Keratinocyte (primary cell): ENCODE measurements at regions not wholly inside any gene's neighbourhood (a gene's known extent, or its start where the extent isn't known, plus 50 kb on each side); places are given as distances from the start of the nearest gene placed in this dataset.

ENCODE experiments used
- DNase-seq: peaks from one replicate; pipeline ENCODE4 v3.0.0-alpha.2; 2011; ENCODE audit warnings: low read depth, missing footprints, low spot score
- FAIRE-seq: peaks from 2 replicates; lab custom pipeline; 2011; peaks lifted over from hg19 to GRCh38; lab: Jason Lieb, UNC
- H2AFZ ChIP-seq: 2 replicates; pipeline ENCODE4 v1.6.0; 2012; ENCODE audit warnings: low read length, control low read depth, inconsistent platforms; ENCODE audit not compliant: control insufficient read depth
- H3K27ac ChIP-seq: 2 replicates; pipeline ENCODE4 v1.5.1; 2011; ENCODE audit warnings: low read length; ENCODE audit not compliant: control insufficient read depth, insufficient read depth
- H3K27me3 ChIP-seq: 3 replicates; pipeline ENCODE4 v1.6.0; 2011; ENCODE audit warnings: low read length; ENCODE audit not compliant: control insufficient read depth, insufficient read depth; ENCODE audit errors: extremely low read depth
- H3K36me3 ChIP-seq, 2 experiments: 2 replicates in 1 of 2; 3 replicates in 1 of 2; pipeline ENCODE4 v1.5.1; 2011; ENCODE audit warnings: low read length in 2 of 2, mild to moderate bottlenecking in 1 of 2; ENCODE audit not compliant: control insufficient read depth in 2 of 2, insufficient read depth in 2 of 2; ENCODE audit errors: extremely low read depth in 1 of 2
- H3K4me1 ChIP-seq: 3 replicates; pipeline ENCODE4 v1.5.1; 2011; ENCODE audit warnings: low read length; ENCODE audit not compliant: control insufficient read depth, insufficient read depth; ENCODE audit errors: extremely low read depth
- H3K4me2 ChIP-seq: 3 replicates; pipeline ENCODE4 v1.6.0; 2011; ENCODE audit warnings: low read depth, low read length; ENCODE audit not compliant: control insufficient read depth, insufficient read depth; ENCODE audit errors: extremely low read depth
- H3K4me3 ChIP-seq, 3 experiments: fragments of 200-600 bp in 1 of 3; sonication (generic) in 1 of 3; 2 replicates in 2 of 3; 3 replicates in 1 of 3; pipeline ENCODE4 v1.5.1; 2011 to 2016; ENCODE audit warnings: low read length in 3 of 3, mild to moderate bottlenecking in 3 of 3, control low read depth in 2 of 3, inconsistent platforms in 1 of 3, low read depth in 1 of 3, mixed read lengths in 1 of 3, mixed run types in 1 of 3, moderate library complexity in 1 of 3; ENCODE audit not compliant: control insufficient read depth in 2 of 3, insufficient read depth in 2 of 3; ENCODE audit errors: extremely low read depth in 1 of 3
- H3K79me2 ChIP-seq: 2 replicates; pipeline ENCODE4 v1.6.0; 2012; ENCODE audit warnings: low read length; ENCODE audit not compliant: control insufficient read depth, insufficient read depth
- H3K9ac ChIP-seq: 3 replicates; pipeline ENCODE4 v1.6.0; 2011; ENCODE audit warnings: low read length; ENCODE audit not compliant: control insufficient read depth, insufficient read depth; ENCODE audit errors: extremely low read depth
- H3K9me1 ChIP-seq: 3 replicates; pipeline ENCODE4 v1.6.0; 2011; ENCODE audit warnings: low read length; ENCODE audit not compliant: control insufficient read depth, insufficient read depth; ENCODE audit errors: extremely low read depth
- H3K9me3 ChIP-seq: 2 replicates; pipeline ENCODE4 v1.5.1; 2012; ENCODE audit warnings: low read depth, low read length; ENCODE audit not compliant: control insufficient read depth
- H4K20me1 ChIP-seq: 3 replicates; pipeline ENCODE4 v1.6.0; 2011; ENCODE audit warnings: low read length; ENCODE audit not compliant: control insufficient read depth, insufficient read depth; ENCODE audit errors: extremely low read depth
- EZH2 ChIP-seq: IDR thresholded peaks from one replicate; pipeline ENCODE4 v1.6.1; 2012; ENCODE audit warnings: inconsistent platforms, mild to moderate bottlenecking, low read length, moderate library complexity
- dilution Hi-C: fragments of 300-500 bp; cut with MboI; formaldehyde crosslinking; loops from one replicate; pipeline ENCODE4 v1.7.0; 2020; ENCODE audit warnings: low sequenced_read_pairs; ENCODE audit not compliant: extremely low pct_ligation_motif_present
- TF ChIP-seq, protein P1 (sequence below), 3 experiments: IDR thresholded peaks in 1 of 3; conservative IDR thresholded peaks in 1 of 3; optimal IDR thresholded peaks in 1 of 3; 2 replicates in 2 of 3; 3 replicates in 1 of 3; pipeline versions ENCODE3 to v1.5.1; 2011; ENCODE audit warnings: low read length in 3 of 3, mild to moderate bottlenecking in 3 of 3, moderate library complexity in 2 of 3, control low read depth in 1 of 3, inconsistent platforms in 1 of 3; ENCODE audit not compliant: insufficient read depth in 2 of 3; ENCODE audit errors: extremely low read depth in 1 of 3

DNA sequence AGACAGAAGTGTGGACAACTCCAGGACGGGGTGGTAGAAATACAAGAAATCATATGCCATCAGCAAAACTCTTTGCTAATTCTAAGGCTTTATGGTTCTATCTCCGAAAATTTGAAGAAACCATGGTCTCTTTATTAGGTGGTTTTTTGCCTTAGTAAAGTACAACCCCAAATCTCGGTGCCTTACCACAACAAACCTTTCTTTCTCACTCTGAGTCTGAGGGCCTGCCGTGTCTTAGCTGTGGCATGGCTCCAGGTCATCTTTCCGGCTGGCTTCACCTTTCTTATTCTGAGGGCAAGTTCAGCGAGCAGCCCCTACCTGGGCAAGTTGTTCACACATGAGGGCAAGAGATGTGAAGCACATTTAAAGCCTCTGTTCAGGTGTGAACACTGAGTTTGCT, 280.6 kb downstream of the TTLL7 start:
- H3K9me3 ChIP-seq = no peaks in the 10 kb centered on the region
- H4K20me1 ChIP-seq = no peaks in the 10 kb centered on the region
- H3K9me1 ChIP-seq = no peaks in the 10 kb centered on the region
- H3K4me2 ChIP-seq = no peak overlapping the region
- H2AFZ ChIP-seq = no peak overlapping the region
- dilution Hi-C loops = no loop called here
- FAIRE-seq (no peak), DNase-seq (no peak)
- no peak for TF ChIP-seq EZH2
- TF ChIP-seq, protein P1, sequence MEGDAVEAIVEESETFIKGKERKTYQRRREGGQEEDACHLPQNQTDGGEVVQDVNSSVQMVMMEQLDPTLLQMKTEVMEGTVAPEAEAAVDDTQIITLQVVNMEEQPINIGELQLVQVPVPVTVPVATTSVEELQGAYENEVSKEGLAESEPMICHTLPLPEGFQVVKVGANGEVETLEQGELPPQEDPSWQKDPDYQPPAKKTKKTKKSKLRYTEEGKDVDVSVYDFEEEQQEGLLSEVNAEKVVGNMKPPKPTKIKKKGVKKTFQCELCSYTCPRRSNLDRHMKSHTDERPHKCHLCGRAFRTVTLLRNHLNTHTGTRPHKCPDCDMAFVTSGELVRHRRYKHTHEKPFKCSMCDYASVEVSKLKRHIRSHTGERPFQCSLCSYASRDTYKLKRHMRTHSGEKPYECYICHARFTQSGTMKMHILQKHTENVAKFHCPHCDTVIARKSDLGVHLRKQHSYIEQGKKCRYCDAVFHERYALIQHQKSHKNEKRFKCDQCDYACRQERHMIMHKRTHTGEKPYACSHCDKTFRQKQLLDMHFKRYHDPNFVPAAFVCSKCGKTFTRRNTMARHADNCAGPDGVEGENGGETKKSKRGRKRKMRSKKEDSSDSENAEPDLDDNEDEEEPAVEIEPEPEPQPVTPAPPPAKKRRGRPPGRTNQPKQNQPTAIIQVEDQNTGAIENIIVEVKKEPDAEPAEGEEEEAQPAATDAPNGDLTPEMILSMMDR (optimal IDR thresholded peaks at IDR 0.05 in 1 of 3, IDR thresholded peaks at IDR 0.05 in 1 of 3, conservative IDR thresholded peaks at IDR 0.05 in 1 of 3; ENCODE audit: extremely low read depth in 1 of 3, insufficient read depth in 2 of 3, low read length in 3 of 3) = no peak
- no peak overlapping the region for H3K27ac ChIP-seq
- H3K4me1 ChIP-seq = no peaks in the 10 kb centered on the region
- H3K79me2 ChIP-seq = no peaks in the 10 kb centered on the region
- H3K4me3 ChIP-seq = no peak overlapping the region
- H3K27me3 ChIP-seq = no peaks in the 10 kb centered on the region
- no peaks in the 10 kb centered on the region for H3K36me3 ChIP-seq
- H3K9ac ChIP-seq = no peak overlapping the region

DNA sequence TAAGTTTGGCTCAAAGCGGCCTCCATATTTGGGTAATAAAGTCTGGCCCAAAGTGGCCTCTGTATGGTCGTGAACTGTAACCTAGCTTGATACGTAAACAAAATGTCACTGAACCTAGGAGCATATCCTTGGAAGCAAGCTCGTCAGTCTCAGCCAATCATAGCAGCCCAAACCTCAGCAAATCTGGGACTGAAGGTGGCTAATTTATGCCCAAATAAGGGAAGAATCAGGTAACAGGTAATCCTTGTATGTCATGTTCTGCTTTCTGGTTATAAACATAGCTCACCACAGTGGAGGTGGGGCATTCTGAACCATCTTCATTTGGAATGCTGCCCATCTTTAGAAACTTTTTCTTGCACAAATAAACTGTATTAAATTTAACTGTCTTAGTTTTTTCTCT, 281.1 kb downstream of the TTLL7 start:
- no peak overlapping the region for H3K9ac ChIP-seq
- H3K4me3 ChIP-seq = no peak overlapping the region
- H3K27me3 ChIP-seq = no peaks in the 10 kb centered on the region
- no peaks in the 10 kb centered on the region for H3K79me2 ChIP-seq
- dilution Hi-C loops = no loop called here
- no peaks in the 10 kb centered on the region for H4K20me1 ChIP-seq
- no peaks in the 10 kb centered on the region for H3K9me1 ChIP-seq
- no peaks in the 10 kb centered on the region for H3K36me3 ChIP-seq
- H3K4me1 ChIP-seq = no peaks in the 10 kb centered on the region
- H3K4me2 ChIP-seq = no peak overlapping the region
- FAIRE-seq (no peak), DNase-seq (no peak)
- H3K27ac ChIP-seq = no peak overlapping the region
- H3K9me3 ChIP-seq = no peaks in the 10 kb centered on the region
- TF ChIP-seq EZH2 = no peak
- TF ChIP-seq, protein P1 (optimal IDR thresholded peaks at IDR 0.05 in 1 of 3, IDR thresholded peaks at IDR 0.05 in 1 of 3, conservative IDR thresholded peaks at IDR 0.05 in 1 of 3; ENCODE audit: extremely low read depth in 1 of 3, insufficient read depth in 2 of 3, low read length in 3 of 3) = no peak
- no peak overlapping the region for H2AFZ ChIP-seq
